Esophagus squamous epithelium (tissue), 5 donors: ENCODE measurements at regions not wholly inside any gene's neighbourhood (a gene's known extent, or its start where the extent isn't known, plus 50 kb on each side); places are given as distances from the start of the nearest gene placed in this dataset.

ENCODE experiments used
- DNase-seq: peaks from one replicate; lab custom pipeline; 2025; lab: John Stamatoyannopoulos, UW
- H3K27ac ChIP-seq, 4 donors: fragments of 200-600 bp; sonication (generic); one replicate each; pipeline ENCODE4 v1.5.1; 2016 to 2019; ENCODE audit warnings: mild to moderate bottlenecking in 1 of 4
- H3K27me3 ChIP-seq, 4 donors: fragments of 200-600 bp; sonication (generic); 1 replicate in 3 of 4; 2 replicates in 1 of 4; pipeline versions ENCODE4 v1.5.1 to v1.6.0; 2017 to 2021; ENCODE audit warnings: antibody characterized with exemption in 1 of 4
- H3K36me3 ChIP-seq, 3 donors: fragments of 200-600 bp; sonication (generic); one replicate each; pipeline ENCODE4 v1.5.1; 2016 to 2019
- H3K4me1 ChIP-seq, 3 donors: fragments of 200-600 bp; sonication (generic); one replicate each; pipeline ENCODE4 v1.5.1; 2017 to 2019
- H3K4me3 ChIP-seq, 4 donors: fragments of 200-600 bp; sonication (generic); 1 replicate in 3 of 4; 2 replicates in 1 of 4; pipeline ENCODE4 v1.5.1; 2016 to 2019; ENCODE audit warnings: mild to moderate bottlenecking in 2 of 4, moderate library complexity in 1 of 4
- H3K9me3 ChIP-seq, 3 donors: fragments of 200-600 bp; sonication (generic); one replicate each; pipeline ENCODE4 v1.5.1; 2016 to 2019
- CTCF ChIP-seq, 6 experiments: fragments of 450-650 bp in 4 of 6; fragments of 200-600 bp in 2 of 6; sonication (generic) in 2 of 6; IDR thresholded peaks; one replicate each; pipeline ENCODE4 v1.5.1; 2016 to 2019; ENCODE audit warnings: antibody characterized with exemption in 6 of 6, mild to moderate bottlenecking in 4 of 6, moderate library complexity in 4 of 6
- POLR2A ChIP-seq, 4 donors: fragments of 450-650 bp; IDR thresholded peaks; one replicate each; pipeline ENCODE4 v1.6.1; 2017; ENCODE audit warnings: antibody characterized with exemption in 4 of 4, mild to moderate bottlenecking in 4 of 4, moderate library complexity in 3 of 4
- WGBS, 2 donors: methylation state at CpG; one replicate each; pipeline ENCODE4 v1.1.5; 2018; 5-methylcytosine and 5-hydroxymethylcytosine counted together
- intact Hi-C: fragments of 100-400 bp; cut with DNase I; formaldehyde crosslinking; loops from one replicate; pipeline ENCODE4 v1.15.0; 2022
- donor health status: DM: yes; HTN: yes; CAD: no.

- H3K9me3 ChIP-seq = peaks cover 0 to 4% (median 0%) of the 10 kb centered on the region in 3 donors
- no peak overlapping the region for H3K27ac ChIP-seq
- intact Hi-C loops = no loop called here
- TF ChIP-seq CTCF (IDR thresholded peaks at IDR 0.05) = no peak
- TF ChIP-seq POLR2A (IDR thresholded peaks at IDR 0.05) = no peak
- no peaks in the 10 kb centered on the region for H3K27me3 ChIP-seq
- WGBS, 2 donors = 69 to 74% methylated on average over 2 of the region's 2 CpGs
- DNase-seq = no peak
- no peak overlapping the region for H3K4me3 ChIP-seq
- H3K36me3 ChIP-seq = no peaks in the 10 kb centered on the region
- H3K4me1 ChIP-seq = no peaks in the 10 kb centered on the region
Measured at GRCh38 chr5:101515721-101516120, 612.6 kb upstream of the ST8SIA4 start.

GRCh38 chr5:101505891-101506570 is 602.9 kb upstream of the ST8SIA4 start:
- 82% methylated on average over 6 of the region's 25 CpGs; no CpG with 5 or more reads in 1 of the 2 donors for WGBS, 2 donors
- H3K4me1 ChIP-seq = no peaks in the 10 kb centered on the region
- no peak overlapping the region for H3K27ac ChIP-seq
- intact Hi-C loops = no loop called here
- TF ChIP-seq CTCF (IDR thresholded peaks at IDR 0.05) = no peak
- no peak for TF ChIP-seq POLR2A (IDR thresholded peaks at IDR 0.05)
- peaks cover 0 to 20% (median 5%) of the 10 kb centered on the region in 3 donors for H3K9me3 ChIP-seq
- no peaks in the 10 kb centered on the region for H3K27me3 ChIP-seq
- H3K36me3 ChIP-seq = no peaks in the 10 kb centered on the region
- no peak for DNase-seq
- no peak overlapping the region for H3K4me3 ChIP-seq

- Histone ChIP-seq H3K27ac (no peak overlapping the region), H3K9me3 (peaks cover 0 to 4% (median 0%) of the 10 kb centered on the region in 3 donors), H3K4me1 (no peaks in the 10 kb centered on the region), H3K36me3 (no peaks in the 10 kb centered on the region), H3K27me3 (no peaks in the 10 kb centered on the region), H3K4me3 (no peak overlapping the region)
- WGBS, 2 donors = 57 to 80% methylated on average over 2 to 3 of the region's 3 CpGs
- DNase-seq = no peak
- intact Hi-C loops = no loop called here
- TF ChIP-seq POLR2A (IDR thresholded peaks at IDR 0.05) = no peak
- TF ChIP-seq CTCF (IDR thresholded peaks at IDR 0.05) = no peak
Measured at GRCh38 chr5:101482931-101483330, 579.8 kb upstream of the ST8SIA4 start.

GRCh38 chr5:101473483-101473882 is 570.4 kb upstream of the ST8SIA4 start:
- H3K4me3 ChIP-seq = no peak overlapping the region
- TF ChIP-seq CTCF (IDR thresholded peaks at IDR 0.05) = no peak
- no peak for TF ChIP-seq POLR2A (IDR thresholded peaks at IDR 0.05)
- intact Hi-C loops = no loop called here
- no peaks in the 10 kb centered on the region for H3K4me1 ChIP-seq
- H3K27me3 ChIP-seq = no peaks in the 10 kb centered on the region
- WGBS, 2 donors = 37 to 58% methylated on average over 1 of the region's 1 CpG
- H3K36me3 ChIP-seq = no peaks in the 10 kb centered on the region
- H3K9me3 ChIP-seq = no peaks in the 10 kb centered on the region
- no peak overlapping the region for H3K27ac ChIP-seq
- no peak for DNase-seq

- intact Hi-C loops = no loop called here
- no peak for DNase-seq
- no peak for TF ChIP-seq CTCF (IDR thresholded peaks at IDR 0.05)
- no peak for TF ChIP-seq POLR2A (IDR thresholded peaks at IDR 0.05)
- Histone ChIP-seq H3K27ac (no peak overlapping the region), H3K27me3 (no peaks in the 10 kb centered on the region), H3K4me1 (no peaks in the 10 kb centered on the region), H3K4me3 (no peak overlapping the region), H3K9me3 (no peaks in the 10 kb centered on the region), H3K36me3 (no peaks in the 10 kb centered on the region)
Measured at GRCh38 chr5:101461455-101461854, 558.4 kb upstream of the ST8SIA4 start.
